Endothelial cell (in vitro differentiated cells): ENCODE measurements at regions not wholly inside any gene's neighbourhood (a gene's known extent, or its start where the extent isn't known, plus 50 kb on each side); places are given as distances from the start of the nearest gene placed in this dataset.

Experiments used
- DNase-seq: peaks from one replicate; pipeline ENCODE4 v3.0.0; 2021; ENCODE audit warnings: low spot score
- H3K27ac Mint-ChIP-seq: one replicate; pipeline ENCODE4 v1.8.0; 2021; ENCODE audit warnings: mixed read lengths, inconsistent platforms; ENCODE audit not compliant: unreplicated experiment
- H3K27me3 Mint-ChIP-seq: one replicate; pipeline ENCODE4 v1.8.0; 2021; ENCODE audit warnings: mild to moderate bottlenecking, moderate library complexity, mixed read lengths, inconsistent platforms; ENCODE audit not compliant: unreplicated experiment
- H3K36me3 Mint-ChIP-seq: one replicate; pipeline ENCODE4 v1.8.0; 2021; ENCODE audit warnings: mild to moderate bottlenecking, low read depth, mixed read lengths, inconsistent platforms; ENCODE audit not compliant: unreplicated experiment
- H3K4me1 Mint-ChIP-seq: one replicate; pipeline ENCODE4 v1.8.0; 2021; ENCODE audit warnings: mild to moderate bottlenecking, mixed read lengths, inconsistent platforms; ENCODE audit not compliant: unreplicated experiment
- H3K4me3 Mint-ChIP-seq: one replicate; pipeline ENCODE4 v1.8.0; 2021; ENCODE audit warnings: mild to moderate bottlenecking, mixed read lengths, inconsistent platforms; ENCODE audit not compliant: unreplicated experiment
- H3K9me3 Mint-ChIP-seq: one replicate; pipeline ENCODE4 v1.8.0; 2021; ENCODE audit warnings: mixed read lengths, inconsistent platforms; ENCODE audit not compliant: unreplicated experiment
- TF ChIP-seq, protein P1 (sequence below): fragments of 200-600 bp; sonication (generic); IDR thresholded peaks from one replicate; pipeline ENCODE4 v1.5.0; 2021; ENCODE audit warnings: antibody characterized with exemption; ENCODE audit not compliant: unreplicated experiment

DNA sequence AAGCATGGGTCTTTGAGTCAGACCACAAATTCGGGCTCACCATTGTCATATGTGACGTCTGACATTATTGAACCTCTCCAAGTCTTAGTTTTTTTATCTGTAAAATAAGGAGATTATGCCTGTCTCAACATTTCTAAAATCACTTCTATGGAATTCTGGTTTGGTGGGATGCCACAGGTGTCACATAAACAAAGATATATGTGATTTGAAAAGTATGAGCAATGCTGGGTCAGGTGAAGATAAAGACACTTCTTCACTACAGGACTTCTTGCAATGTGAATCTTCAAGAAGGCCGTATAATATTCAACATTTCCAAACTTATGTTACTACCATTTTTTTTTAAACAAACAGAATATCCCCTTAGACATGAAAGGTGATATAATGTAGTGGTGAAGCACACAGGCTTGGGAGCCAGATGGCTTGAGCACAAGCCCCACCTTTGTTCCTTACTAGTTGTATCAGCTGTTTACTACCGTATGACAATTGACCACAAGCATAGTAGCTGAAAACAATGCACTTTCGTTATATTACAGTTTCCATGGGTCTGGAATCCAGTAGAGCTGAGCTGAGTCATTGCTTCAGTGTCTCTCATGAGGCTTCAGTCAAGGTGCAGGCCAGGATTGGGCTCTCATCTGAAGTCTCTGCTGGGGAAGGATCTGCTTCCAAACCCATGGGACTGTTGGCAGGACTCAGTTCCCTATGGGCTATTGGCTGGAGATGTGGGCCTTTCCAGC lies 87.7 kb downstream of the UTP18 start:
- Mint-ChIP-seq H3K36me3 (no peaks in the 10 kb centered on the region), H3K4me1 (no peaks in the 10 kb centered on the region), H3K27ac (no peak overlapping the region), H3K4me3 (no peak overlapping the region), H3K9me3 (no peaks in the 10 kb centered on the region), H3K27me3 (peaks cover 8% of the 10 kb centered on the region)
- TF ChIP-seq, protein P1, sequence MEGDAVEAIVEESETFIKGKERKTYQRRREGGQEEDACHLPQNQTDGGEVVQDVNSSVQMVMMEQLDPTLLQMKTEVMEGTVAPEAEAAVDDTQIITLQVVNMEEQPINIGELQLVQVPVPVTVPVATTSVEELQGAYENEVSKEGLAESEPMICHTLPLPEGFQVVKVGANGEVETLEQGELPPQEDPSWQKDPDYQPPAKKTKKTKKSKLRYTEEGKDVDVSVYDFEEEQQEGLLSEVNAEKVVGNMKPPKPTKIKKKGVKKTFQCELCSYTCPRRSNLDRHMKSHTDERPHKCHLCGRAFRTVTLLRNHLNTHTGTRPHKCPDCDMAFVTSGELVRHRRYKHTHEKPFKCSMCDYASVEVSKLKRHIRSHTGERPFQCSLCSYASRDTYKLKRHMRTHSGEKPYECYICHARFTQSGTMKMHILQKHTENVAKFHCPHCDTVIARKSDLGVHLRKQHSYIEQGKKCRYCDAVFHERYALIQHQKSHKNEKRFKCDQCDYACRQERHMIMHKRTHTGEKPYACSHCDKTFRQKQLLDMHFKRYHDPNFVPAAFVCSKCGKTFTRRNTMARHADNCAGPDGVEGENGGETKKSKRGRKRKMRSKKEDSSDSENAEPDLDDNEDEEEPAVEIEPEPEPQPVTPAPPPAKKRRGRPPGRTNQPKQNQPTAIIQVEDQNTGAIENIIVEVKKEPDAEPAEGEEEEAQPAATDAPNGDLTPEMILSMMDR = no peak
- no peak for DNase-seq

DNA sequence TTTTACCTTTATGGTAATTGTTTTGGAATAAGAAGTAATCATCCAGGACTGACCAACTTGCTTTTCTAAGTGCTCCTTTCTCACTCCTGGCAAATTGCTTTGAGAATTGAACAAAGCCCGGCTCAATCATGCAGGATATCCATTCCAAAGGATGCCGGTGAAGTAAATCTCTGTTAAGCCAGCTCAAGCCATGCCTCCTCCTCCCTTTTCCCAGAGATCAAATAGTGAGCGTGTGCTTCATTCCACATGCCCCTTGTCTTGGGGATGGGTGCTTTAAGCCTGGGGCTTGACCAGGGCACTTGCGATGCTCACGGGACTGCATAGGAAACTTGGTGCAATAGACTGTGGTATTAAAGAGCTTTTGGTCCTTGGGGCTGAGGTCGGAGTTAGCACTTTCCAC lies 90.7 kb downstream of the UTP18 start:
- H3K27me3 Mint-ChIP-seq = peaks cover 8% of the 10 kb centered on the region
- H3K36me3 Mint-ChIP-seq = no peaks in the 10 kb centered on the region
- no peak overlapping the region for H3K4me3 Mint-ChIP-seq
- H3K4me1 Mint-ChIP-seq = no peaks in the 10 kb centered on the region
- no peaks in the 10 kb centered on the region for H3K9me3 Mint-ChIP-seq
- H3K27ac Mint-ChIP-seq = no peak overlapping the region
- no peak for DNase-seq
- TF ChIP-seq, protein P1 = no peak

DNA sequence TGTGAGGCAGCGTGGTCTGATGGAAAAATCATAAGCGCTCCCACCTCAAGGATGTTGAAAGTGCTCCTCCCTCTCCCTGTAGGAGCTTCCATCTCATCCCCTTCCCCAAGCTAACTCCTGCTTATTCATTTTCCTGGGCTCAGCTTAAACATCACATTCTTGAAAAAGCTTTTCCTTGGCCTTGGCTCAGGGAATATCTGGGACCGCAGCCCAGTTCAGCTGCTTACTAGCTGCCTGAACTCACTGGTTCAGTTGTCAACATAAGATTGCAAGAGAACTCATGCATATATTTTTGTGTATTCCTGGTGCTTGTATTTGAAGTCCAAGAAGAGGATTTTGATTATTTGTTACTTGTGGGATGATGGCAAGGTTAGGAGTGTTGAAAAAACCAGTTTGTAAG lies 91.5 kb downstream of the UTP18 start:
- Mint-ChIP-seq H3K36me3 (no peaks in the 10 kb centered on the region), H3K27me3 (peaks cover 6% of the 10 kb centered on the region), H3K9me3 (no peaks in the 10 kb centered on the region), H3K4me3 (no peak overlapping the region), H3K27ac (no peak overlapping the region), H3K4me1 (no peaks in the 10 kb centered on the region)
- no peak for DNase-seq
- TF ChIP-seq, protein P1 = no peak

DNA sequence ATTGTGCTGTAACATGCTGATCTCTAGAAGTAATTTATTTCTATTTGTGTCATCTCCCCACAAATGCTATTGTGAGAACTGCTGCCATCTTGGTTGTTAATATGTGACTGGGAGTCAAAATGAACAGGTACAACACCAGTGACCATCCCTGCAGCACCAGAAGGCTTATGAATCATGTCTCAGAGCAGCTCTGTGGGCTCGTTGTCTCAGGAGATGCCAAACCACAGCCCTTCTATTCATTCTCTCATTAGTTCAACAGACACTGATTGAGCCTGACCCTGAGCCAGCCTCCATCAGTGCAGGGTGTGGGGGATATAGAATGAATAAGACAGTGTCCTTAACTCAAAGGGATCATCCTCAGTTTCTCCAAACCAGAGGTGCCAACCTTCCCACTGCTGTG lies 92.5 kb downstream of the UTP18 start:
- H3K27me3 Mint-ChIP-seq = peaks cover 6% of the 10 kb centered on the region
- no peak overlapping the region for H3K27ac Mint-ChIP-seq
- H3K9me3 Mint-ChIP-seq = no peaks in the 10 kb centered on the region
- DNase-seq = no peak
- TF ChIP-seq, protein P1 = no peak
- H3K4me3 Mint-ChIP-seq = no peak overlapping the region
- no peaks in the 10 kb centered on the region for H3K36me3 Mint-ChIP-seq
- no peaks in the 10 kb centered on the region for H3K4me1 Mint-ChIP-seq

DNA sequence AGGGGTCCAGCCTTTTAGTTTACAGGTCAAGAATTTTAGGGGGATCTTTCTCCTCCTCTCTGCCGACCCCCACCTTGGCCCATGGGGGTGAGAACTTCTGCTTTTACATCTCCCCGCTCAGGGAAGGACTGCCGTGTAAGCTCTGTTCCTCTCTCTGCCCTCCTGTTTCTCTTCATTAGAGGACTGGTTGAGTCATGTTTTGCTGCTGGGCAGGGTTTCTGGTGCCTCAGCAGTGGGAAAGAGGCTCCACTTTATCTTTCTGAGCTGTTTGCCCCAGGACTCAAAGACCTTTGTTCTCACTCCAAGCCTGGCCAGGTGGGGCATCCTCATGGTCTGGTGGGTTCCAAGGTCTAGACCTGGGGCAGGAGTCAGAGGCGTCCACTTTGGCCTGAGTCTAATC lies 93.0 kb downstream of the UTP18 start:
- Mint-ChIP-seq H3K4me3 (no peak overlapping the region), H3K27me3 (peaks cover 6% of the 10 kb centered on the region), H3K27ac (no peak overlapping the region), H3K4me1 (no peaks in the 10 kb centered on the region), H3K9me3 (no peaks in the 10 kb centered on the region), H3K36me3 (no peaks in the 10 kb centered on the region)
- TF ChIP-seq, protein P1 = no peak
- DNase-seq = no peak
